ENCODE measurements at regions not wholly inside any gene's neighbourhood (a gene's known extent, or its start where the extent isn't known, plus 50 kb on each side); places are given as distances from the start of the nearest gene placed in this dataset.

GRCh38 chr10:131702531-131703356 is 198.1 kb upstream of the PPP2R2D start:
- DNase-seq (ENCODE audit: low read depth): no peak
- H3K4me3 ChIP-seq (ENCODE audit: low read depth, low read length): no peak overlapping the region
- no peak for TF ChIP-seq CTCF (conservative IDR thresholded peaks at IDR 0.05; ENCODE audit: low read depth, low read length)

- H3K4me3 ChIP-seq (ENCODE audit: low read depth, low read length): no peak overlapping the region
- DNase-seq (ENCODE audit: low read depth): no peak
- TF ChIP-seq CTCF (conservative IDR thresholded peaks at IDR 0.05; ENCODE audit: low read depth, low read length): no peak
Measured at GRCh38 chr10:131703541-131703940, 197.3 kb upstream of the PPP2R2D start.

- H3K4me3 ChIP-seq (ENCODE audit: low read depth, low read length): no peak overlapping the region
- TF ChIP-seq CTCF (conservative IDR thresholded peaks at IDR 0.05; ENCODE audit: low read depth, low read length): no peak
- no peak for DNase-seq (ENCODE audit: low read depth)
Measured at GRCh38 chr10:131703941-131704340, 196.9 kb upstream of the PPP2R2D start.

GRCh38 chr10:131706476-131706875 is 194.3 kb upstream of the PPP2R2D start:
- TF ChIP-seq CTCF (conservative IDR thresholded peaks at IDR 0.05; ENCODE audit: low read depth, low read length): no peak
- no peak for DNase-seq (ENCODE audit: low read depth)
- no peak overlapping the region for H3K4me3 ChIP-seq (ENCODE audit: low read depth, low read length)

- no peak for DNase-seq (ENCODE audit: low read depth)
- no peak for TF ChIP-seq CTCF (conservative IDR thresholded peaks at IDR 0.05; ENCODE audit: low read depth, low read length)
Measured at GRCh38 chr10:131706952-131707351, 193.9 kb upstream of the PPP2R2D start.

GRCh38 chr10:131708225-131708880 is 192.5 kb upstream of the PPP2R2D start:
- no peak overlapping the region for H3K4me3 ChIP-seq (ENCODE audit: low read depth, low read length)
- DNase-seq (ENCODE audit: low read depth): no peak
- no peak for TF ChIP-seq CTCF (conservative IDR thresholded peaks at IDR 0.05; ENCODE audit: low read depth, low read length)

More at GRCh38 chr10:131706952-131707351, 193.9 kb upstream of the PPP2R2D start:
- no peak overlapping the region for H3K4me3 ChIP-seq (ENCODE audit: low read depth, low read length)

All from epithelial cell of proximal tubule (primary cell).